Suprapubic skin (tissue), 4 donors: ENCODE measurements at regions not wholly inside any gene's neighbourhood (a gene's known extent, or its start where the extent isn't known, plus 50 kb on each side); places are given as distances from the start of the nearest gene placed in this dataset.

Experiments
- DNase-seq, 2 donors: peaks; one replicate each; pipeline ENCODE4 v3.0.0-alpha.2; 2019; ENCODE audit warnings: low spot score in 2 of 2
- H3K27ac ChIP-seq: fragments of 200-600 bp; sonication (generic); one replicate; pipeline ENCODE4 v1.5.1; 2019
- H3K27me3 ChIP-seq: fragments of 200-600 bp; sonication (generic); one replicate; pipeline ENCODE4 v1.5.1; 2019
- H3K36me3 ChIP-seq: fragments of 200-600 bp; sonication (generic); one replicate; pipeline ENCODE4 v1.5.1; 2019
- H3K4me1 ChIP-seq: fragments of 200-600 bp; sonication (generic); one replicate; pipeline ENCODE4 v1.5.1; 2019
- H3K4me3 ChIP-seq: fragments of 200-600 bp; sonication (generic); one replicate; pipeline ENCODE4 v1.5.1; 2019; ENCODE audit warnings: mild to moderate bottlenecking
- H3K9me3 ChIP-seq: fragments of 200-600 bp; sonication (generic); one replicate; pipeline ENCODE4 v1.5.1; 2019
- CTCF ChIP-seq, 2 donors: fragments of 200-600 bp in 1 of 2; fragments of 450-650 bp in 1 of 2; sonication (generic) in 1 of 2; IDR thresholded peaks; one replicate each; pipeline ENCODE4 v1.5.1; 2016 to 2019; ENCODE audit warnings: antibody characterized with exemption in 2 of 2, mild to moderate bottlenecking in 1 of 2, moderate library complexity in 1 of 2
- EP300 ChIP-seq: sonication (generic); formaldehyde crosslinking; IDR thresholded peaks from one replicate; pipeline ENCODE4 v1.6.1; 2017; ENCODE audit warnings: antibody characterized with exemption
- POLR2A ChIP-seq, 2 donors: fragments of 450-650 bp; IDR thresholded peaks; one replicate each; pipeline ENCODE4 v1.6.1; 2017; ENCODE audit warnings: antibody characterized with exemption in 2 of 2, mild to moderate bottlenecking in 2 of 2, moderate library complexity in 2 of 2
- POLR2AphosphoS5 ChIP-seq, 3 donors: sonication (generic); formaldehyde crosslinking; IDR thresholded peaks; one replicate each; pipeline ENCODE4 v1.6.1; 2017; ENCODE audit warnings: antibody characterized with exemption in 3 of 3
- WGBS: methylation state at CpG from one replicate; pipeline ENCODE4 v1.1.5; 2018; 5-methylcytosine and 5-hydroxymethylcytosine counted together

GRCh38 chr13:47000165-47000564 is 103.3 kb upstream of the HTR2A start:
- TF ChIP-seq POLR2AphosphoS5 (IDR thresholded peaks at IDR 0.05) = no peak
- no peak for TF ChIP-seq CTCF (IDR thresholded peaks at IDR 0.05)
- no peaks in the 10 kb centered on the region for H3K36me3 ChIP-seq
- no peak overlapping the region for H3K4me3 ChIP-seq
- no peaks in the 10 kb centered on the region for H3K9me3 ChIP-seq
- no peaks in the 10 kb centered on the region for H3K4me1 ChIP-seq
- no peak overlapping the region for H3K27ac ChIP-seq
- no peaks in the 10 kb centered on the region for H3K27me3 ChIP-seq
- no peak for DNase-seq
- WGBS = 40% methylated on average over 3 of the region's 3 CpGs

GRCh38 chr13:46996316-46997030 is 99.6 kb upstream of the HTR2A start:
- TF ChIP-seq EP300 (no peak), POLR2AphosphoS5 (IDR thresholded peaks at IDR 0.05) (no peak), POLR2A (IDR thresholded peaks at IDR 0.05) (no peak)
- Histone ChIP-seq H3K4me1 (no peaks in the 10 kb centered on the region), H3K4me3 (no peak overlapping the region), H3K9me3 (no peaks in the 10 kb centered on the region), H3K27me3 (no peaks in the 10 kb centered on the region), H3K36me3 (no peaks in the 10 kb centered on the region), H3K27ac (no peak overlapping the region)
- 82% methylated on average over 4 of the region's 4 CpGs for WGBS
- no peak for DNase-seq

- no peaks in the 10 kb centered on the region for H3K4me1 ChIP-seq
- H3K27ac ChIP-seq = no peak overlapping the region
- H3K27me3 ChIP-seq = no peaks in the 10 kb centered on the region
- WGBS = 64% methylated on average over 1 of the region's 1 CpG
- no peak overlapping the region for H3K4me3 ChIP-seq
- DNase-seq = no peak
- H3K9me3 ChIP-seq = no peaks in the 10 kb centered on the region
- TF ChIP-seq POLR2A (IDR thresholded peaks at IDR 0.05) (no peak), CTCF (IDR thresholded peaks at IDR 0.05) (no peak), EP300 (no peak), POLR2AphosphoS5 (IDR thresholded peaks at IDR 0.05) (no peak)
- no peaks in the 10 kb centered on the region for H3K36me3 ChIP-seq
These were observed 99.0 kb upstream of the HTR2A start for GRCh38 chr13:46995874-46996273.

- Histone ChIP-seq H3K27ac (no peak overlapping the region), H3K36me3 (no peaks in the 10 kb centered on the region), H3K4me1 (no peaks in the 10 kb centered on the region), H3K4me3 (no peak overlapping the region), H3K27me3 (no peaks in the 10 kb centered on the region), H3K9me3 (no peaks in the 10 kb centered on the region)
- 91% methylated on average over 7 of the region's 7 CpGs for WGBS
- no peak for DNase-seq
- TF ChIP-seq EP300 = no peak
- no peak for TF ChIP-seq POLR2AphosphoS5 (IDR thresholded peaks at IDR 0.05)
- no peak for TF ChIP-seq POLR2A (IDR thresholded peaks at IDR 0.05)
- no peak for TF ChIP-seq CTCF (IDR thresholded peaks at IDR 0.05)
These were observed 97.6 kb upstream of the HTR2A start for GRCh38 chr13:46994492-46994891.

DNA sequence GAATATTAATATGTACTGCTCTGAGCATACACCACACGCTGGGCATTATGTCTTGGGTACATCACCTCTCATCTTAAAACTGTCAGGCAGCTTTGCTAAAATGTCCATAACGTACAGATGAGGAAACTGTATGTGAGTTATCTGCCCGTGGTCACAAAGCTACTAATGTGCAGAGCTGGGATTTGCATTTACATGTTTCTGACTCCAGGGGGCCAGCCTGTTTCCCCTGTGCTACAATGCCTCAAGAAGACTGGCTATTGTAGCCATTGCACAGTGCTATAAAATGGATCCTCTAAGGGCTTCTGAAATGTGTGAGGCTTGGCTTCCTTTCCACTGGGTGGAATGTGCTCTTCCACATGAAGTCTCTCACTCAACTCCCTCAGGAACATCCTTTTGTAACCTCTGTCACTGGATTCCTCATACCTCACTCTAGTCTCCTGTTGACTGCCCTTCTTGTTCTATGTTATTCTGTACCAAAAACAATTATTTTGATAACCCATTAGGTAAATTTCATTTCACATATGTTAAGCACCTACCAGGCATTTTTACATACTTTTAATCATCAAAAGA is 95.6 kb upstream of the HTR2A start:
- 91% methylated on average over 3 of the region's 3 CpGs for WGBS

More for the DNA sequence above, 95.6 kb upstream of the HTR2A start:
- Histone ChIP-seq H3K4me1 (no peaks in the 10 kb centered on the region), H3K9me3 (no peaks in the 10 kb centered on the region), H3K27ac (no peak overlapping the region), H3K36me3 (no peaks in the 10 kb centered on the region), H3K27me3 (no peaks in the 10 kb centered on the region), H3K4me3 (no peak overlapping the region)
- DNase-seq = no peak
- no peak for TF ChIP-seq POLR2A (IDR thresholded peaks at IDR 0.05)
- no peak for TF ChIP-seq CTCF (IDR thresholded peaks at IDR 0.05)
- no peak for TF ChIP-seq EP300
- TF ChIP-seq POLR2AphosphoS5 (IDR thresholded peaks at IDR 0.05) = no peak
